Activated CD4-positive, CD25-positive, alpha-beta regulatory T cell (primary cell): ENCODE measurements at regions not wholly inside any gene's neighbourhood (a gene's known extent, or its start where the extent isn't known, plus 50 kb on each side); places are given as distances from the start of the nearest gene placed in this dataset.

Source experiments
- DNase-seq, 4 experiments: peaks; one replicate each; lab custom pipeline; 2025; lab: John Stamatoyannopoulos, UW

GRCh38 chr9:38227061-38227540 is 158.1 kb upstream of the SHB start:
- DNase-seq = peak in 3 of 4 experiments; percentile 5 to 36 (median 26)

DNA sequence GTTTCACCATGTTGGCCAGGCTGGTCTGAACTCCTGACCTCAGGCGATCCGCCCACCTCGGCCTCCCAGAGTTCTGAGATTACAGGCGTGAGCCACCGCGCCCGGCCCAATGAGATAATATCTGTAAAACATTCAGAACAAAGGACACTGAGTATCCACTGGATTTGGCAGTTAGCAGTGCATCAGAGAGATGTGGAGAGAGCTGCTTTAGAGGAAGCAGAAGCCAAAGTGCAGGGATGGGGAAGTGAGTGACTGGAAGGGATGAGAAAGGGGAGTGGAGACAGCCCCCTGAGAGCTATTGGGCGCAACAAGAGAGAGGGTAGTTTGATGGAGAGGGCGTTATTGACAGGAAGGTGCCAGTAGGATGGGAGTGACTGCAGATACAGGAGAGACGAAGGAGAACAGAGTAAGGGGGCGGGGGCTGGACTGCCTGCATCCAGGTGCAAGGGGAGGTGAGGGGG is 157.5 kb upstream of the SHB start:
- DNase-seq = no peak

GRCh38 chr9:38224941-38225340 is 155.9 kb upstream of the SHB start:
- no peak for DNase-seq

GRCh38 chr9:38216572-38216971 is 147.5 kb upstream of the SHB start:
- DNase-seq = no peak

DNA sequence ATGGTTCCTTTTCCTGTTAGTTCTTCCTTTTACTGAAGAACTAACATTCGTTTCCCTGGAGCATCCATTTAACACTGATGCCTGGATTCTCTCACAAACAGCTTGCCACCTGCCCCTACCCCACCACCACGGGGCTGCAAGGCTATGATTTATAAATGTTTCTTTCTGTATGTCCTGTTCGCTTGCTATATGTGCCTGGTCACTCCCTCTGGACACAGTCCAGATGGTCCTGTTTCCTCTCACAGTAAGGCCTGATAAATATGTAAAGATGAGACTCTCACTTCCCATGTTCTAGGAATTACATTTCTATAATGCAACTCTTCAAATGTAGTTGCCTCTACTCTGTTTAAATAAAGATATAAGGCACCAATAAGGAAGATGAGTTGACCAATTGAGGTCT is 146.4 kb upstream of the SHB start:
- no peak for DNase-seq

- no peak for DNase-seq
These were observed 145.4 kb upstream of the SHB start for GRCh38 chr9:38214432-38214831.

GRCh38 chr9:38213631-38214299 is 144.7 kb upstream of the SHB start:
- DNase-seq = no peak

GRCh38 chr9:38212016-38212415 is 143.0 kb upstream of the SHB start:
- no peak for DNase-seq

GRCh38 chr9:38211002-38211401 is 142.0 kb upstream of the SHB start:
- no peak for DNase-seq

GRCh38 chr9:38208206-38208901 is 139.3 kb upstream of the SHB start:
- DNase-seq = no peak

DNA sequence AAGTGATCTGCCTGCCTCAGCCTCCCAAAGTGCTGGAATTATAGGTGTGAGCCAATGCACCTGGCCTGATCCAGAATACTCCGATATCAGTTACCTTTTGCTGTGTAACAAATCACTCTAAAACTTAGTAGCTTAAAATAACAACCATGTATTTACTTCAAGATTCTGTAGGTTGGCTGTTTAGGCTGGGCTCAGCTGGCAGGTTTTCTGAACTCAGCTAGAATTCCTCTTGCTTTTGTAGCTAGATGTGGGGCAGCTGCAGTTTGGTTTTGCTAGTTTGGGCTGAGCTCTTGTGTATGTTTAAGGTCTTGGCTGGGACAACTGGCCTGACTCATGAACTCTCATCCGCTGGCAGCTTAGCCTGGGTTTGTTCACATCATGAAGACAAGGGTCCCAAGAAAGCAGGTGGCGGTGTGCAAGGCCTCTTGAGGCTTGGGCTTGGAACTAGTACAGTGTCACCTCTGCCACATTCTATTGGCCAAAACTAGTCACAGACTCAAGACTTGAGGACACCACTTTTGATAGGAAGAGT is 138.3 kb upstream of the SHB start:
- no peak for DNase-seq

DNA sequence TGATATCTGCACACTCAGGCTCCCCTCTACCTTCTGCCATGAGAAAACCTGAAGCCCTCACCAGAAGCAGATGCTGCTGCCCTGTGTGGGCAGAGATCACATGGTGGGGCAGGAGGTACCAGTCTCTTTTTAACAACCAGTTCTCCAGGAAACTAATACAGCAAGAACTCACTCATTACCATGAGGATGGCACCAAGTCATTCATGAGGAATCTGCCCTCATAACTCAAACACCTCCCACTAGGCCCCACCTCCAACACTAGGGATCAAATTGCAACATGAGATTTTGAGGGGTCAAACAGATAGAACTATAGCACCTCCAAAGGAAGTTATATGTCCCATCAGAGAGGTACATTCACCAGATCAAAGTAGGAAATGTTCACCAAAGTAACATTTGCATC is 136.3 kb upstream of the SHB start:
- DNase-seq = no peak

DNA sequence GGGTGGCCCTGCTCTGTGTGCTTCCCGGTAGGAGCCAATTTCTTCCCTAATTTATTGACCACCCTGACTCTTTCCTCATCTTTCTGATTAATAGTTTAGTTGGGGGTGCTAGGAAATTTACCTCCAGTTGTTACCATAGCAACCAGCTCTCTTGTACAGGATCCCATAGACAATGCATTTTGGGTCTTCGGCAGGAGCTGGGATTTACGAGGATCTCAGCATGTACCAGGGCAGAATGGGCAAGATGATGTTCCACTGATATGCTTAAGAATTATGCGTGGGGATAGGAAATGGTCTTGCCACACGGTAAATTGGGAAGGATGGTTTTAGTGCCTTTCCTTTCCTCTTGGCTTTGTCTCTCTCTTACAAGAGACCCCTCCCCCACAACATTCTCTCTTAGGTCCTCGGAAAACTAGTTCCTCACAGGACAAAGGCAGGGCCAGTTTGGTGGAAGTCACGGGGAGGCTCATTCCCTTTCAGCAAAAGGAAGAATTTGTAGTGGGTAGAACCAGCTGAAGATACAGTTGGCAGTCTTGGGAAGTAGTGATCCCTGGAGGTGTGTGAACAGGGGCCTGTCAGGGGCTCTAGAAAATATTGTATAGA is 133.4 kb upstream of the SHB start:
- no peak for DNase-seq

- no peak for DNase-seq
These were observed 132.8 kb upstream of the SHB start for GRCh38 chr9:38201844-38202243.

- no peak for DNase-seq
These were observed 131.4 kb upstream of the SHB start for GRCh38 chr9:38200431-38200830.

- DNase-seq = no peak
These were observed 129.1 kb upstream of the SHB start for GRCh38 chr9:38198140-38198539.

DNA sequence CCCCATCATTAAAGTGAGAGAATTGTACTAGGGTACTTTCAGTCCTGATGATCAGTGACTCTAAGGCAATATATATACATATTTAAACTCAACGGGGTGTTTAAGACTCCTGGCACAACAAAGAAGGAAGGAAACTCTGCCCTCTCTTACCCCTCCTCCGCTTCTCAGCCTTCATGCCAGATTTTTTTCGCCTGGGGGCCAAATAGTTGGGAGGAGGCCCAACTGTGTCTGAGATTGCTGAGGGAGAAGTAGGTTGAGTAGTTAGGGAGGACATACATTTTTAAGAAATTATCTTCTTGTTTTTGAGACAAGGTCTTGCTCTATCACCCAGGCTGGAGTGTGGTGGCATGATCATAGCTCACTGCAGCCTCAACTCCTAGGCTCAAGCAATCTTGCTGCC is 127.7 kb upstream of the SHB start:
- DNase-seq = no peak

DNA sequence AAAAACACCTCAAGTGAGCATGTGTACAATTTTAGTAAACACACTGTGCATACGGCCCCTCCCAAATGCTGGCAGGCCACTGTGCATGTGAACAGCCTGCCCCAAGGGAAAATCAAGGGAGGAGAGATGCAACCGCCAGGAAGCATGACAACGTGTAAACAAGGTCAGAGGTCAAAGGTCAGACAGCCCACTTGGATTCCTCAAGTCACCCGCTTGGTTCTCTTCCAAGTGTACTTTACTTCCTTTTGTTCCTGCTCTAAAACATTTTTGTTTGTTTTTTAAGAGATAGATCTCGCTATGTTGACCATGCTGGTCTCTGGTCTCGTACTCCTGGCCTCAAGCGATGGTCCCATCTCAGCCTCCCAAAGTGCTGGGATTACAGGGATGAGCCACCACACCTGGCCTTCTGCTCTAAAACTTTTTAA is 126.7 kb upstream of the SHB start:
- no peak for DNase-seq

GRCh38 chr9:38194870-38195269 is 125.8 kb upstream of the SHB start:
- no peak for DNase-seq

- no peak for DNase-seq
These were observed 123.8 kb upstream of the SHB start for GRCh38 chr9:38192731-38193265.

- no peak for DNase-seq
These were observed 117.5 kb upstream of the SHB start for GRCh38 chr9:38186404-38187115.
